ENCODE measurements at regions not wholly inside any gene's neighbourhood (a gene's known extent, or its start where the extent isn't known, plus 50 kb on each side); places are given as distances from the start of the nearest gene placed in this dataset.
"Not testable (repeated sequence)": the region's sequence is repeated elsewhere in the genome, so short reads cannot be mapped to it uniquely, and the experiment has no call there.

DNA sequence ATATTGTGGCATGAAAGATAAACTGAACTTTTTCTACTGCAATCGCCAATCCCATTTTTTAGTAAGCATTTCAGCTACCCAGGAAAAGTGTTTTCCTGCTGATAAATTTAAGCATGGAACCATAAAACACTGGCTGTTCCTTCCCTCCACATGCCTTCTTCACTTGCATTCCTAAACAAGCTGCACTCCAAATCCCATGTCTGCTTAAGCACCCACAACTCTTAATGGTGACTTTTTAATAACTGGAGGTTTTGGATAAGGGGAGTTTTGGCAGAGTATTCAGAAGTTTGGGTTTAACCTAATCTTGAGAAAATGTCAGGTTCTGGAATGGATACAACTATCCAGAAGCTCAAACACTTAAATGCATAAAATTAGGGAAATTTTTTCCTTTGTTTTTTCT is 345.6 kb upstream of the CA10 start:
- no peak for DNase-seq

DNA sequence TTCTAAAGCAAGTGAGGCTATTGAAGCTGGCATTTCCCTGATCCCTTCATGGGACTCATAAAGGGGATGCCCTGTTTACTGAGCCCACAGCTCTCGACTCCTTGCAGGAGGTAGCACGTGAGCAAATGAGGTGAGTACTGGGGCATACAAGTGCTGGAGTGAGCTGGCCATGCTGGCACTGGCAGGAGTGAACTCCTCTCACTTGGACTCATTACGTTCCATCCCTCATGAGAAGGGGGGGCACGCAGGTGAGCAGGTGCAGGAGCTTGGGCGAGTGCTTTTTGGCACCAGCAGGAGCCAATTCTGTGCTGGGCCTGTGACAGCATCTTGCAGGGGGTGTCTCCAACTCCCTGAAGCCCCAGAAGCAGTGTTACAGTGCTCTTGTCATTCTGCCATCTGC is 337.1 kb upstream of the CA10 start:
- DNase-seq = no peak

DNA sequence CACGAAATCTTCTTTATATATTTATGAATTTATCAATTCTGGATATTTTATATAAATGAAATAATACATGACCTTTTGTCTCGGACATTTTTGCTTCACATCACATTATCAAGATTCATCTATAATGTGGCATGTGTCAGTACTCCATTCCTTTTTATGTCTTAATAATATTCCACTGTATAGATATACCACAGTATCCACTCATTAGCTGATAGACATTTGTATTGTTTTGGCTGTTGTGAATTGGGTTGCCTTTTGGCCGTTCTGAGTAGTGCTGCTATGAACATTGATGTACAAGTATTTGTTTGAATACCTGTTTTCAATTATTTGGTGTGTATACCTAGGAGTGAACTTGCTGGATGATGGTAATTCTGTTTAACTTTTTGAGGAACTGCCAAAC is 323.8 kb upstream of the CA10 start:
- DNase-seq = no peak

DNA sequence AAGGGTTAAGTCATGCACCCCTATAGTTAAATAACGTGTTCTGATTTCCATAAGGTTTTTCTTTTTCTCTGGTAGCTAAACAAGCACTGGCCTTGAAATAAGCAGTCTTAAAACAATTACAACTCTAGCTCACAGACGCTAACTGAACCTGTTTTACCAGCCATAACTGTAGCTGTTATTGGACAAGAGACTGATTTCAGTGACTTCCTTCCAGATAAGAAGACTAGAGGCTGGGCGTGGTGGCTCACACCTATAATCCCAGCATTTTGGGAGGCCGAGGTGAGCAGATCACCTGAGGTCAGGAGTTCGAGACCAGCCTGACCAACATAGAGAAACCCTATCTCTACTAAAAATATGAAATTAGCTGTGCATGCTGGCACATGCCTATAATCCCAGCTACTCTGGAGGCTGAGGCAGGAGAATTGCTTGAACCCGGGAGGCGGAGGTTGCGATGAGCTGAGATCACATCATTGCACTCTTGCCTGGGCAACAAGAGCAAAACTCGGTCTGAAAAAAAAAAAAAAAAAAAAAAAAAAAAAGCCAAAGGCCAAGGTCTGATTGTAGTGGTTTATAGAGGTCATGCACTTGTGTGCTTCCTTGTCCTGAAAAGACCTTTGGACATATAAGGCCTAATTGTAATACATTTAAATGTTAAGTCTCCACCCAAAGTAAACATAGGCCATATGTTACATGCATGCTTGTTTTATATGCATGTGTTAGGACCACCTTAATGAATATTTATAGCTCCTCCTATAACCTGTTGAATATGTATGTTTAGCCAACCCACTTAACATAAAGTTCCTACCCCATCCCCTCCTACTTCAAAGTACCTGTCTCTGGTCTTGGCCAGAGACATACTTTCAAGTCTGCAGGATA is 319.5 kb upstream of the CA10 start:
- no peak for DNase-seq

DNA sequence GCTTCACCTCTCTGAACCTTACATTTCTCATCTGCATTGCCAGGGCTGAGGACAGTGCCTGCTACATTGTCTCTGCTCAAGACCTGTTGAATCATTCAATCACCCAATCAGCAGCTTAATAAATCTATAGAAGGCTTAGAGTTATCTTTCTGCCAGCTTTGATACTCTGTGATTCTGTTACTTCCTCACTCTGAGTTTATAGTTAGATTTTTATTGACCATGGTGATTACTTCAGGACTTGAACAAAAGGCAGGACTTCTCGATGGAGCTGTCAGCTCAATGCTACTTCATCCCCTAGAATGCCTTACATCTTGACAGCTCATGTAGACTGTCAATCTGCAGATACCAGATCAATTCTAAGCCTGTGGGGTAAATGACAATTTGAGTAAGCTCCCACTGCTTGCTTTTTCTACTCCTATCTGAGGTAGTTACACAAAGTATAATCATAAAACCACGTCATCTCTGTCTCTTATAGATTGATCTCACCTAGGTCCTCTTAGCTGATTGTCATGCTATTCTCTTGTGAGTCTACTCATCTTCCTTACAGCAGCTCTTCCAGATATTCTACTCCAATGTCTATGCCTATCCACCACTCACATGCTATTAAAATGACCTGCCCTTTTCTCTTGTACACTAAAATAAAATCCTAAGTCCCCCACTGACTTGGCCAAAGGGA is 318.3 kb upstream of the CA10 start:
- no peak for DNase-seq

- no peak for DNase-seq
Observed at GRCh38 chr17:52470553-52470952, 312.0 kb upstream of the CA10 start.

DNA sequence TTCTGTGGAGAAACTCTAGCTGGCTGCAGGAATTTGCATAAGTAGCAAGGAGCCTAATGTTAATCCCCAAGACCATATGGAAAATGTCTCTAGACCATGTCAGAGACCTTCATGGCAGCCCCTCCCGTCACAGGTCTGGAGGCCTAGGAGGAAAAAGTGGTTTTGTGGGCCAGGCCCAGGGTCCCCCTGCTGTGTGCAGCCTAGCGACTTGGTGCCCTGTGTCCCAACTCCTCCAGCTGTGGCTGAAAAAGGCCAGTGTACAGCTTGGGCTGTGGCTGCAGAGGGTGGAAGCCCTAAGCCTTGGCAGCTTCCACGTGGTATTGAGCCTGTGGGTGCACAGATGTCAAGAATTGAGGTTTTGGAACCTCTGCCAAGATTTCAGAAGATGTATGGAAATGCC is 306.9 kb upstream of the CA10 start:
- no peak for DNase-seq

DNA sequence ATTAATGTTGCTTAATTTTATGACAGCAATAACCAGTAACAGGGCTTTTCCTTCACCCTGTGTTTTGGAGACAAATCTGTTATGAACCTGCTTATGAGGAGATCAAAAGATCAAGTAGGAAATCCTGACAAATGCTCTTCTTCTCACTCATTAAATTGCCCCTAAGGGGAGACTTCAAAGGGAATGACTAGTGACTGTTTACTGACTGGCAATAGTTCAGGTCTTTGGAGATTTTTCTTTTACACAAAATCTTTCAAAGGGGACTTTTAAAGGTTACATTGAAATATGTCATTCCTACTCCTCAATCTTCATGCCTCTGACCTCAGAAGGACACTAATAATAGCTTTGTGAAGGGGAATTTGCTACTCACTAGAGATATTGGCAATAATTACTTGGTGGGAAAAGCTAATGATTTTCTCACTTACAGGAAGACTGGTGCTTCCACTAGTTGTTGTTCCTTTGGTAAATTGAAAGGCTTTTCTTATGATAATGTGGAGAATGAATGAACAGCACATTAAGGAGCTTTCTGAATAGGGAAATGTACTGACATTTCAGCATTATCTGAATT is 292.9 kb upstream of the CA10 start:
- no peak for DNase-seq

DNA sequence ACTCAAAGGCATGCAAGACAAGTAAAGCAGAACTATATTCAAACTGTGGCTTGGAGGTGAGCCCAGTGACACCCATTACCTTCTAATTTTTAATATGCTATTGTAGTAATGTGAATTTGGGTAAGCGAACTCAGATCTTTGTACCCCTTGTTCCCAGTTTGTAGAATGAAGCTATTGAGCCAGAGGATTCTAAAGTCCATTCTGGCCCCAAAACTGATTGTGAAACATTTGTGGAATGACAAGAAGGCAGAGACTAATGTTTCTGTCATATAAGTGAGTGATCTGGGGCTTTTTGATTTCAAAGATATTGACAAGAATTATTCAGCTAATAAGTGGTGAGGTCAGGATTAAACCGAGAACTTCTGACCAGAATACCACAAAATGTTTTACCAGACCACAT is 283.8 kb upstream of the CA10 start:
- DNase-seq = no peak

DNA sequence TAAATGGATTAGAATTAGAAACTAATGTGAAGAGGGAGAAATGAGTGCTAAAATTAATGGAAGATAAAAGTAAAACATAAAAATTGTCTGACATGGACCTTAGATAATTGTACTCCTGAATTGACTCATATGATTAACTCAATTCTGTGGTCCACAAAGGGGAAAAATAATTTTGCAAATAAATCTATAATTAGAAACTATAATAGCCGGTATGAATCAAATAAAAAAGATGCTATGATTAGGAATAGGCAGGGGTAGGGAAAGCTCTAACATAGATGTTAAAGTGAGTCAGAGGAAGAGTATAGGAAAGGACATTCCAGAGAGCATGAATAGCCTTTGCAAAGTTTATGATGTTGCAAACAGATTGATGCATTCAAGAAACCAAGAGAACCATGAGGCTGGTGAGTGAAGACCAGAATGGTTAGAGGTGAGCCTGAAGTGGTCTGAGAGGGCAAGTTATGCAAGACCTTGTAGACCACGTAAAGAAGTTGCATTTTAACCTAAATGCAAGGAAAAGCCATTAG is 262.1 kb upstream of the CA10 start:
- no peak for DNase-seq

DNA sequence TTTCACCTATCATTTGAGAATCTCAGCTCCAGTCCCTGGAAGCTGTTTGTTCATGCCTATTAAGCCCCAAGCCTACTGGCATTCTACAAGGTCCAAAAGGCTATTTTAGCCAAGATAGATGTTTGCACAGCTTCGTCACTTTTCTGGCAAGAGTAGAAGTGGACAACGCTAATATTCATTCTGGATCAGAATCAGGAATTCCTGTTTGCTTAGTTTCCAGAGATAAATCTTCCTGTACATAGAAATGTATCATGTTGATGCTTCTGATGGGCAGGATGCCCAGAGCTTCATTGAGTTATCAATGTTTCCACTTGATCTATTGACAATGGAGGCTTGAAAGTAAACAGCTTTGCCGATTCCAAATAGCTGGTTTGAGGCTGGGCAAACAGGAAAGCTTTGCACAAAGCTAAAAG is 260.7 kb upstream of the CA10 start:
- DNase-seq = no peak

- no peak for DNase-seq
Observed at GRCh38 chr17:52410781-52411180, 252.3 kb upstream of the CA10 start.

- DNase-seq = not testable (repeated sequence)
Observed at GRCh38 chr17:52409222-52409621, 250.7 kb upstream of the CA10 start.

DNA sequence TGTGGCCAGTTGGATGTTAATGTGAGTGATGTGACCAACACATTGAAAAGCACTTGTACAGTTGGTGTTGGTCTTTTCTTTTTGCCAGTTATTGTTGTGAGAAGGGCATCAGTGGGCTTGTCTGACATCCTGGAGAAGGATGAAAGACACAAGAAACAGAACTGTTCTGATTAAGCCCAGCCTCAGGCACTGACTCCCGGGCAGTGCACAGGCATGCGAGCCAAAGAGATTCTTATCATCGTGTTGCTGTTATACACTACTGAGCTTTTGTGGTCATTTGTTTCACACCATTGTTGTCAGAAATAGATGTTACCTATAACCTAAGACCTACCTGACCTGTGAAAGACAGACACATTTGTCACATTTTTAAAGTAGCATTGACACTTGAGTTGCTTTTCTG is 236.8 kb upstream of the CA10 start:
- no peak for DNase-seq

GRCh38 chr17:52390422-52390821 is 231.9 kb upstream of the CA10 start:
- no peak for DNase-seq

DNA sequence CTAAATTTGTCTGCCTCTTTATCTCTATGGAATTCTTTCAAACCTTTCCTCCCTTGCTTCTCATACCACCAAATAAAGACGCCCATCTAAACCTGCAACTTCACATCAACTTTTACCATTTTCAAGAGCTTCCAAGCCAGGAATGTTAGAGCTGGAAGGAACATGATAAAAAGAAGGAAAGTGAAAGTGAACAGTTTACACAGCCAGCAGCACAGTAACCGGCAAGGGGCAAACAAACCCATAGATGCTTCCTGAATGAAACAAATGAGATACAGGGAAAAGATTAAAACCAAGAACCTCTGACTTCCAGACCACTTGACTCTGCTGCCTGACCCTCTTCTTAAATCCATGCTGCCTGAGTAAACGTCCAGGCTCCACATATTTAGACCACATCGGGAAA is 231.1 kb upstream of the CA10 start:
- no peak for DNase-seq

GRCh38 chr17:52388941-52389340 is 230.4 kb upstream of the CA10 start:
- DNase-seq = no peak

DNA sequence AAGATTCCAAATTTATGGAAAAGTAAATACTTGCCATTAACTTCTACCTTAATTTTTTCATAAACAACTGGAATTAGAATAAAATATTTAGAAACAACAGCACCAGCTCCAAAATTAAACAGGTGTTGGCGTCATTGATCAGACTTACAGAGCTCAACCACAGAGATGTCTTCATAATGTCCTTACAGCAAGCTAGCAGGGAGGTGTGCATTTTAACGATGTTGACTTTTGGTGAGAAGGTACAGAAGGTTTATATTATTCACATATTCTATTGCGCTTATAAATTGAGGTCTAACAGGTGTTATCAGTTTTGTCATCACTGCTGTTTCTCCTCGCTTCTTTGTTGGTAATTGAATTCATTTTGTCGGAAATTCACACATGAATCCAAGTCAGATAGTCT is 226.2 kb upstream of the CA10 start:
- no peak for DNase-seq

DNA sequence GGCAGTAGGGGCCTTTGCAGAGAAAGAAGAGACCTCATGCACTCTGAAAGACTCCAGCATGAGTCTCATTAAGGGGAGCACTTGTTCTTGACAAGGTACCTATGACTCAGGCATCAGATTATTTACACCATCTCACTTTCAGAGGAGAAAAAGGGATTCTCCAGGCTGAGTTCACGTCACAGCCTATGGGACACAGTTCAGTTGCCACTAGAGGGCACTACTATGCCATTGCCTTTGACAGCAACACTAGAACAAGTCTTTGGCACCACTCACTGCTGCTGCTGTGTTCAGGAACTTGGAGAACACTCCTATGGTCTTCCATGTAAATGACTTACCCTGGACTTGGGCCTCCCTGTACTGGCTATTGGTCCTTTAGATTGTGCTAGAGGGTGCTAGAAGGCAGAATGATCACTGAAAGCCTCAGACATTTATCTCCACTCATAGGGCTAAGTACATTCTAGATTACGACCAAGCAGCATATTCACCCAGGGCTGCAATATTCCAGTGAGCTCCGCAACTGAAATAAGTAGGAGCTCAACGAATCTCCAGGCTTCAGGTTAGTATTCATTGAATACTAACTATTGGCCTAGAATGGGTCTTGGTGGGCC is 225.1 kb upstream of the CA10 start:
- DNase-seq = peak; percentile 12

- DNase-seq = no peak
Observed at GRCh38 chr17:52378860-52379259, 220.3 kb upstream of the CA10 start.

DNA sequence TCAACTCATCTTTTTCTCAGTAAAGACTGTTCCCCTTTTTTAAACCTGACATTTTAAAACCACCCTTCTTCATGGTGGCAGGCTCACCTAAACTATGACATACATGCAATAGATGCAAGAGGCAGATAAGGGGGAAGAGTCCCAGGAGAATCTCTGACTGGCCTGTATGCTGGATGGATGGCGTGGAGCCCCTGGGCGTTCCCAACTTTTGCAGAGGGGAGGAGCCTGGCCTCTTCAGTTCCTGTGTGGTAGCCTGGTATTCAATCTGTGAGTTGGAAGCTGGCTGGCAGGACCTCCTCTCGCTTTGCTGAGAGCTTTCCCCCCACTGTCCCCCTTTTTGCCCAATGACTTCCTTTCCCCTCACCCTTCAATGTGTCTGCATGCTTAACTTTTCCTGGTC is 217.6 kb upstream of the CA10 start:
- no peak for DNase-seq

- DNase-seq = no peak
Observed at GRCh38 chr17:52368886-52369285, 210.4 kb upstream of the CA10 start.

DNA sequence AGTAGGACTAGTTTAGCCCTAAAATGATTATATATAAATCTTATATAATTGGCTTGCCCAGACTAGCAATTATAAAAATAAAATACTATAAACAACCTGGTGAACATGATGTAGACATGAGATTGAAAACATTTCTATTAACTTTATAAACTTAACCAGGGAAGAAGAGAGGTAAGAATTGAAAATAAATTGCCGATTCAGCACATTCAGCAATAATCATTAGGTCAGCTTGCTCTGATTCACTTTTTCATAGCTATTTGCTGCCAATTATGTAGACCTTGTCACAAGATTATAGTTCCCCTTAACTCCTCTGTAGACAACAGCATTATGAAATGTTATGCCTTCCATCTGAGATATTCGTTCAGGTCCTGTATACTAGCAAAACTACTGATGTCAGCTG is 199.3 kb upstream of the CA10 start:
- no peak for DNase-seq

DNA sequence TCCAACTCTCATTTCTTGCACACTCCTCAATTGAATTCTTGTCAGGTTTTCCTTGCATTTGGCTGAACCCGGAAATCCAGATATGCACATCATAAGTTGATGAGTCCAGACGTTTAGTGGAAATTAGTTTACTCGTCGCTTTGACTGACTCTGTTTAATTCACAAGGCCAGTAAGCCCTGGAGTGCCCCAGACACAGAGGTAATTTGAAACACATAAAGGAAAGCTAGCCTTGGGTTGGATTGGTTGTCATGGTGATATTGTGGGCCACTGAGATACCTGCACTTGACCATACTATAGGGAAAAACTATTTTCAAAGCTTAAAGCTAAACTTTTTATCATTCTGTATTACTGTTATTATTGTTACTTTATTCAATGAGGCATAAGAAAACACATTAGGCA is 178.3 kb upstream of the CA10 start:
- DNase-seq = no peak

Measured in MV-4-11 (cell line).